Astrocyte of the cerebellum (primary cell): ENCODE measurements at regions not wholly inside any gene's neighbourhood (a gene's known extent, or its start where the extent isn't known, plus 50 kb on each side); places are given as distances from the start of the nearest gene placed in this dataset.

Source experiments
- DNase-seq: peaks from one replicate; pipeline ENCODE4 v3.0.0-alpha.2; 2011; ENCODE audit warnings: low read depth
- H3K4me3 ChIP-seq: 2 replicates; pipeline ENCODE4 v1.5.1; 2011; ENCODE audit warnings: mild to moderate bottlenecking, low read depth, low read length, moderate library complexity
- in situ Hi-C: cut with HindIII; loops from 2 replicates; pipeline ENCODE4 v1.10.0; 2017; ENCODE audit warnings: low sequenced_read_pairs
- TF ChIP-seq, protein P1 (sequence below): IDR thresholded peaks from 2 replicates; pipeline ENCODE4 v1.5.1; 2012; ENCODE audit warnings: low read length, low read depth, moderate library complexity, mild to moderate bottlenecking; ENCODE audit errors: missing control alignments

DNA sequence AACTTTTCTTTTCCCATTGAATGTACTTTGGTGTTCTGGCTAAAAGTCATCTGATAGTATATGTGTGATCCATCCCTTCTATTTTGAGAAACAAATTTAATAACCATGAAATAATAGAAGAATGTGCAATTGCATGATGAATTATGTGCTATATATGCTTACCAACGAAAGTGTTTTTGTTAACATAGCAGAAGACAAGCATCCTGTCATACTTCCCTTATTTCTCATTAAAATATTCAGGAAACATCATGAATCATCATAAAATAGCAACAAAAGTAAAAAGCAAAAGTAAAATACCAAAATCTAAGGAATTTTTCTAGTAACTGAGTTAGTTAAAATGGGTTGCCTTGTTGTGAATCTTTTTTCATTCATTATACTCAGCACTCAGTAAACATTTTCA lies 409.0 kb upstream of the PDE3A start:
- no peak for DNase-seq
- TF ChIP-seq, protein P1, sequence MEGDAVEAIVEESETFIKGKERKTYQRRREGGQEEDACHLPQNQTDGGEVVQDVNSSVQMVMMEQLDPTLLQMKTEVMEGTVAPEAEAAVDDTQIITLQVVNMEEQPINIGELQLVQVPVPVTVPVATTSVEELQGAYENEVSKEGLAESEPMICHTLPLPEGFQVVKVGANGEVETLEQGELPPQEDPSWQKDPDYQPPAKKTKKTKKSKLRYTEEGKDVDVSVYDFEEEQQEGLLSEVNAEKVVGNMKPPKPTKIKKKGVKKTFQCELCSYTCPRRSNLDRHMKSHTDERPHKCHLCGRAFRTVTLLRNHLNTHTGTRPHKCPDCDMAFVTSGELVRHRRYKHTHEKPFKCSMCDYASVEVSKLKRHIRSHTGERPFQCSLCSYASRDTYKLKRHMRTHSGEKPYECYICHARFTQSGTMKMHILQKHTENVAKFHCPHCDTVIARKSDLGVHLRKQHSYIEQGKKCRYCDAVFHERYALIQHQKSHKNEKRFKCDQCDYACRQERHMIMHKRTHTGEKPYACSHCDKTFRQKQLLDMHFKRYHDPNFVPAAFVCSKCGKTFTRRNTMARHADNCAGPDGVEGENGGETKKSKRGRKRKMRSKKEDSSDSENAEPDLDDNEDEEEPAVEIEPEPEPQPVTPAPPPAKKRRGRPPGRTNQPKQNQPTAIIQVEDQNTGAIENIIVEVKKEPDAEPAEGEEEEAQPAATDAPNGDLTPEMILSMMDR: no peak
- H3K4me3 ChIP-seq: no peak overlapping the region
- in situ Hi-C loops: no loop called here

DNA sequence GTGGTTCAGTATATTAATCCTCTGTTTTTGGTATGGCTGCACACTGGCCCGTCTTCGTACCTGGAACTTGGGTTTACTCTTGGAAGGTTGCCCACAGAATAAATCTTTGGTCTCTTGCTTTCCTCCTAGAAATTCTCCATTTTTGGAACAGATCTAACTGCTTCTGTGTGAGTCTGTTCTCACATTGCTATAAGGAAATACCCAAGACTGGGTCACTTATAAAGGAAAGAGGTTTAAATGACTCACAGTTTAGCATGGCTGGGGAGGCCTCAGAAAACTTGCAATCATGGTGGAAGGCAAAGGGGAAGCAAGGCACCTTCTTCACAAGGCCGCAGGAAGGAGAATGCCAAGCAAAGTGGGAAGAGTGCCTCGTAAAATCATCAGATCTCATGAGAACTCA lies 407.8 kb upstream of the PDE3A start:
- TF ChIP-seq, protein P1: no peak
- no peak for DNase-seq
- H3K4me3 ChIP-seq: no peak overlapping the region
- in situ Hi-C loops: no loop called here

DNA sequence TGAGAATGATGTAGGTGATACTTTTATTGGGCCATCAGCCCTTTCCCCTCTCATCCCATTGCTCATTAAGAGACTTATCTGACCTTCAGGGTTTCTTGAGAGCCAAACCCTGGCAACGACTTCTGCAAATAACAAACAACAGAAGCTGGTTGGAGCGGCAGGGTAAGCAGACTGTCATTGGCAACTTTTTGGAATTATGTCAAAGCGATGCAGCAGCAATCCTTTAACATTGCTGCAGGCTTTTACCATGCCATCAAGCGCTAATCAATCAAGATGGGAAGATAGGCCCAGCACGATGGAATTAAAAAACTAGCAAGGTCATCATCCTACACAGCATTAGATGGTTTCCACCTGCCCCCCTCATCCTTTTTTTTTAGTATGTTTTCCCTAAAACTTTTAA lies 406.1 kb upstream of the PDE3A start:
- H3K4me3 ChIP-seq: no peak overlapping the region
- DNase-seq: no peak
- in situ Hi-C loops: no loop called here
- TF ChIP-seq, protein P1: no peak

DNA sequence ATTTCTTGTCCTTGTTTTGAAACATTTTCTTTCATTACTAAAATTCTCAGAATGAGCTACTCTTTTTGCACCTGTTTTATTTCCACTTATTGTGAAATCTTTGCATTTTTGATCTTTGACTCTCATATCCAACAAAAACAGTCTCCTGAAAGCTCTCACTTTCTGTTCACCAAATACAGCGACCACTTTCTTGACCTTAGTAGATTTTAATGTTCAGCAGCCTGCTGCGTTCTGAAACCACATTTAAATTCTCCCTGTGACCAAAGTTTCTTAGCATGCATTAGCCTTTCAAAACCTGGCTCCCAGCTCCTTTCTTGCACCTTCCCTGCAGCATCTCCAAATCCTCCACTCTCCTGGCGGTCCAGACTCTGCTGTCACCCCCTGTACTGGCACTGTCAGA lies 404.4 kb upstream of the PDE3A start:
- peak; percentile 67 for DNase-seq
- H3K4me3 ChIP-seq: no peak overlapping the region
- TF ChIP-seq, protein P1: no peak
- in situ Hi-C loops: no loop called here

DNA sequence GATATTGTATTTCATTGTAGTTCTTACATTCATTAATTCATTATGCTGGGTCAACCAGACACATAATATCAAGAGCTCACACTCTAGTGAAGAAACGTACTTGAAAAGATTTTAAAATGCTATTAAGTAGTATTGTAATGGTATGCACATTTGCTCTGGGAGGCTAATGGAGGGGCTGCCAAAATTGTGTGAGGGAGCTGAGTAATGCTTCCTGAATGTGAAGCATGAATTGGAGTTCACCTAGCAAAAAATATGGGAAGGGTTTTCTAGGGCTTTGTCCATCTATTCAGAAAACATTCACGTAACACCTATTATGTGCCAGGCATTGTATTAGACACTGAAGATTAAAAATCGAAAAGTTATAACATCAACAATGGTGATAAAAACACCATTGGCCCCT lies 403.8 kb upstream of the PDE3A start:
- in situ Hi-C loops: no loop called here
- H3K4me3 ChIP-seq: no peak overlapping the region
- DNase-seq: no peak
- TF ChIP-seq, protein P1: no peak

DNA sequence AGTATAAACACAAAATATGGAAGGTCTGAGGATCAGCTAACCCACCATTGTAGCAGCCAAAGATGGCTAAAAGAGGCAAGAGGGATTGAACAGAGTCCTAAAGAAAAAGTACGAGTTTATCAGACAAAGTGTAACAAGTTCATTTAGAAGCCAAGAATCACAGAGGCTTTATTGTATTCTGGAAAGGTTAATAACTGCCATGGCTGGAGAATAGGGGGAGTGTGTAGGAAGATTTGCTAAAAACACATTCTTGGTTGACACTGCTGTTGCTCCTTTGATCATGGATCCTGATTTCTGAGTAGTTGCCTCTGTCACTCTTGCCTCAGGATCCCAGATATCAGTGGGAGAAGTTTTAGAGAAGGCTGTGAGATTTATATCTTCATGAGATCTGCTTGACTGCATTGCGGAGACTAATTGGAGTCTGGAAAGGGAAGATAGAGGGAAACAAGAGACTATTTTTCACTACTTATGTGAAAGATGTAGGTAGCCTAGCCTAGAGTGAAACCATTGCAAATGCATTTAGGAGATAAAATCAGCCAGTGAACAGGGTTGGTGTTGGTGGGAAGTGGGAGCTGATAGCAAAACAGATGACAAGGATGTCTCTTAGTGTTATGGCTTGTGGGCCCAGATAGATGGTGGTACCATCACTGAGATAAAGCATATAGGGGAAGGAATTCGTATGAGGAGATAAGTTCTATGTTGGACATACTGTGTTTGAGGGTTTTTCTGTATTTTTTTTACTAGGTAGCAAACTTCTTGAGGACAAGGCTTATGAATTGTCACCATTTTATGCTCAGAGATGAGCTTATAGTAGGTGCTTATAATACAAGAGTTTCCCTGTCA lies 402.9 kb upstream of the PDE3A start:
- TF ChIP-seq, protein P1: no peak
- in situ Hi-C loops: no loop called here
- no peak for DNase-seq
- H3K4me3 ChIP-seq: no peak overlapping the region
